HG03103 (cell line): ENCODE measurements at regions not wholly inside any gene's neighbourhood (a gene's known extent, or its start where the extent isn't known, plus 50 kb on each side); places are given as distances from the start of the nearest gene placed in this dataset.
"Not testable (repeated sequence)": the region's sequence is repeated elsewhere in the genome, so short reads cannot be mapped to it uniquely, and the experiment has no call there.

Experiments used
- ATAC-seq: cut with Tn5 transposase; IDR thresholded peaks from one replicate; pipeline ENCODE4 v1.9.1; 2021; ENCODE audit warnings: low read depth; ENCODE audit not compliant: unreplicated experiment

GRCh38 chr2:150120326-150120955 lies 367.0 kb downstream of the RND3 start:
- ATAC-seq: no peak

- no peak for ATAC-seq
Measured at GRCh38 chr2:150119819-150120218, 367.6 kb downstream of the RND3 start.

GRCh38 chr2:150114089-150114488 lies 373.4 kb downstream of the RND3 start:
- not testable (repeated sequence) for ATAC-seq

GRCh38 chr2:150110548-150110947 lies 376.9 kb downstream of the RND3 start:
- ATAC-seq: no peak

GRCh38 chr2:150109912-150110311 lies 377.6 kb downstream of the RND3 start:
- no peak for ATAC-seq

- no peak for ATAC-seq
Measured at GRCh38 chr2:150109028-150109427, 378.4 kb downstream of the RND3 start.

GRCh38 chr2:150107816-150108215 lies 379.7 kb downstream of the RND3 start:
- ATAC-seq: no peak

- ATAC-seq: no peak
Measured at GRCh38 chr2:150107170-150107569, 380.3 kb downstream of the RND3 start.

- ATAC-seq: no peak
Measured at GRCh38 chr2:150101947-150102346, 385.5 kb downstream of the RND3 start.

GRCh38 chr2:150100834-150101233 lies 386.6 kb downstream of the RND3 start:
- no peak for ATAC-seq

GRCh38 chr2:150100336-150100735 lies 387.1 kb downstream of the RND3 start:
- no peak for ATAC-seq

- no peak for ATAC-seq
Measured at GRCh38 chr2:150099805-150100204, 387.7 kb downstream of the RND3 start.

GRCh38 chr2:150097901-150098531 lies 389.5 kb downstream of the RND3 start:
- no peak for ATAC-seq

- no peak for ATAC-seq
Measured at GRCh38 chr2:150097402-150097801, 390.1 kb downstream of the RND3 start.

GRCh38 chr2:150095361-150096095 lies 391.9 kb downstream of the RND3 start:
- no peak for ATAC-seq

- no peak for ATAC-seq
Measured at GRCh38 chr2:150091846-150092245, 395.6 kb downstream of the RND3 start.

- ATAC-seq: no peak
Measured at GRCh38 chr2:150090031-150090430, 397.4 kb downstream of the RND3 start.

- ATAC-seq: no peak
Measured at GRCh38 chr2:150088538-150088937, 398.9 kb downstream of the RND3 start.

- ATAC-seq: no peak
Measured at GRCh38 chr2:150085478-150085877, 402.0 kb downstream of the RND3 start.

- ATAC-seq: no peak
Measured at GRCh38 chr2:150081775-150082481, 405.5 kb downstream of the RND3 start.

GRCh38 chr2:150076281-150076680 lies 411.2 kb downstream of the RND3 start:
- no peak for ATAC-seq
